Lower leg skin (tissue), 4 donors: ENCODE measurements at regions not wholly inside any gene's neighbourhood (a gene's known extent, or its start where the extent isn't known, plus 50 kb on each side); places are given as distances from the start of the nearest gene placed in this dataset.
A peak's percentile ranks its signal among the peaks of the same experiment; 100 is the strongest.
"Not testable (repeated sequence)": the region's sequence is repeated elsewhere in the genome, so short reads cannot be mapped to it uniquely, and the experiment has no call there.

Experiments used
- DNase-seq, 2 donors: peaks; one replicate each; pipeline ENCODE4 v3.0.0-alpha.2; 2019; ENCODE audit warnings: low spot score in 2 of 2
- H3K4me3 ChIP-seq: fragments of 200-600 bp; sonication (generic); 2 replicates; pipeline ENCODE4 v1.5.1; 2017; ENCODE audit warnings: mild to moderate bottlenecking, low read depth; ENCODE audit not compliant: poor library complexity, severe bottlenecking
- CTCF ChIP-seq, 3 donors: fragments of 450-650 bp; IDR thresholded peaks; one replicate each; pipeline ENCODE4 v1.5.1; 2016; ENCODE audit warnings: antibody characterized with exemption in 3 of 3, mild to moderate bottlenecking in 3 of 3, moderate library complexity in 2 of 3
- POLR2A ChIP-seq, 2 donors: fragments of 450-650 bp; IDR thresholded peaks; one replicate each; pipeline ENCODE4 v1.6.1; 2016 to 2017; ENCODE audit warnings: antibody characterized with exemption in 2 of 2, mild to moderate bottlenecking in 1 of 2, moderate library complexity in 1 of 2
- WGBS, 2 donors: methylation state at CpG; one replicate each; pipeline ENCODE4 v1.1.5; 2018; 5-methylcytosine and 5-hydroxymethylcytosine counted together
- intact Hi-C: fragments of 100-400 bp; cut with DNase I; formaldehyde crosslinking; loops from one replicate; pipeline ENCODE4 v1.15.0; 2023; ENCODE audit warnings: low total_unique reads

- H3K4me3 ChIP-seq: no peak overlapping the region
- TF ChIP-seq CTCF (IDR thresholded peaks at IDR 0.05) (no peak), POLR2A (IDR thresholded peaks at IDR 0.05) (no peak)
- intact Hi-C loops: no loop called here
- no peak for DNase-seq
Measured at GRCh38 chr3:31196261-31196660, 301.8 kb upstream of the GADL1 start.

GRCh38 chr3:31196881-31197364 lies 302.5 kb upstream of the GADL1 start:
- no peak overlapping the region for H3K4me3 ChIP-seq
- intact Hi-C loops: no loop called here
- WGBS, 2 donors: 28% methylated on average over 7 of the region's 7 CpGs
- TF ChIP-seq POLR2A (IDR thresholded peaks at IDR 0.05) (no peak), CTCF (IDR thresholded peaks at IDR 0.05) (no peak)
- peak; percentile 78 to 88 for DNase-seq

- WGBS, 2 donors: 61 to 62% methylated on average over 2 of the region's 2 CpGs
- intact Hi-C loops: no loop called here
Measured at GRCh38 chr3:31197941-31198340, 303.5 kb upstream of the GADL1 start.

GRCh38 chr3:31198890-31199289 lies 304.4 kb upstream of the GADL1 start:
- no peak for TF ChIP-seq CTCF (IDR thresholded peaks at IDR 0.05)
- intact Hi-C loops: no loop called here
- DNase-seq: no peak
- no peak overlapping the region for H3K4me3 ChIP-seq

More at GRCh38 chr3:31197941-31198340, 303.5 kb upstream of the GADL1 start:
- no peak overlapping the region for H3K4me3 ChIP-seq
- peak in 1 of 2 donors; percentile 37 for DNase-seq
- TF ChIP-seq CTCF (IDR thresholded peaks at IDR 0.05) (no peak), POLR2A (IDR thresholded peaks at IDR 0.05) (no peak)

GRCh38 chr3:31203960-31204795 lies 309.7 kb upstream of the GADL1 start:
- TF ChIP-seq POLR2A (IDR thresholded peaks at IDR 0.05) (no peak), CTCF (IDR thresholded peaks at IDR 0.05) (no peak)
- DNase-seq: no peak
- intact Hi-C loops: no loop called here
- 83 to 84% methylated on average over 5 of the region's 5 CpGs for WGBS, 2 donors
- H3K4me3 ChIP-seq: no peak overlapping the region

GRCh38 chr3:31204796-31205056 lies 310.3 kb upstream of the GADL1 start:
- not testable (repeated sequence) for H3K4me3 ChIP-seq, DNase-seq
- 95 to 96% methylated on average over 4 of the region's 4 CpGs for WGBS, 2 donors
- intact Hi-C loops: loop anchor here (5.0 kb wide), 1 partner anchor 1162 kb away; no protein-coding TSS in a partner anchor
